H7 (cell line): ENCODE measurements at regions not wholly inside any gene's neighbourhood (a gene's known extent, or its start where the extent isn't known, plus 50 kb on each side); places are given as distances from the start of the nearest gene placed in this dataset.

Experiments
- DNase-seq: peaks from one replicate; pipeline ENCODE4 v3.0.0; 2012
- H3K27me3 ChIP-seq: 2 replicates; pipeline ENCODE4 v1.6.0; 2011; ENCODE audit warnings: mild to moderate bottlenecking, low read length; ENCODE audit not compliant: control insufficient read depth, insufficient read depth
- H3K36me3 ChIP-seq: replicated peaks from 2 replicates; pipeline ENCODE4 v1.5.1; 2011; ENCODE audit warnings: low read length; ENCODE audit not compliant: control insufficient read depth, insufficient read depth
- H3K4me3 ChIP-seq: 2 replicates; pipeline ENCODE4 v1.5.1; 2011; ENCODE audit warnings: low read depth, mild to moderate bottlenecking, control low read depth, low read length, moderate library complexity; ENCODE audit not compliant: insufficient read depth

GRCh38 chr2:160696087-160696452 lies 202.5 kb upstream of the RBMS1 start:
- H3K36me3 ChIP-seq, result no peaks in the 10 kb centered on the region
- no peaks in the 10 kb centered on the region for H3K27me3 ChIP-seq
- H3K4me3 ChIP-seq, result no peak overlapping the region
- DNase-seq, result no peak

GRCh38 chr2:160697817-160698216 lies 204.2 kb upstream of the RBMS1 start:
- Histone ChIP-seq H3K36me3 (no peaks in the 10 kb centered on the region), H3K4me3 (no peak overlapping the region), H3K27me3 (no peaks in the 10 kb centered on the region)
- DNase-seq, result no peak

- DNase-seq, result no peak
- Histone ChIP-seq H3K36me3 (no peaks in the 10 kb centered on the region), H3K4me3 (no peak overlapping the region), H3K27me3 (no peaks in the 10 kb centered on the region)
Observed at GRCh38 chr2:160700021-160700814, 206.6 kb upstream of the RBMS1 start.

GRCh38 chr2:160701822-160702221 lies 208.2 kb upstream of the RBMS1 start:
- Histone ChIP-seq H3K36me3 (no peaks in the 10 kb centered on the region), H3K4me3 (no peak overlapping the region), H3K27me3 (no peaks in the 10 kb centered on the region)
- DNase-seq, result no peak

- no peaks in the 10 kb centered on the region for H3K36me3 ChIP-seq
- no peaks in the 10 kb centered on the region for H3K27me3 ChIP-seq
- no peak for DNase-seq
- H3K4me3 ChIP-seq, result no peak overlapping the region
Observed at GRCh38 chr2:160702754-160703153, 209.1 kb upstream of the RBMS1 start.

- Histone ChIP-seq H3K4me3 (no peak overlapping the region), H3K27me3 (no peaks in the 10 kb centered on the region), H3K36me3 (no peaks in the 10 kb centered on the region)
- DNase-seq, result no peak
Observed at GRCh38 chr2:160703648-160704585, 210.3 kb upstream of the RBMS1 start.

- Histone ChIP-seq H3K4me3 (no peak overlapping the region), H3K27me3 (no peaks in the 10 kb centered on the region), H3K36me3 (no peaks in the 10 kb centered on the region)
- no peak for DNase-seq
Observed at GRCh38 chr2:160715428-160715827, 221.8 kb upstream of the RBMS1 start.

- Histone ChIP-seq H3K27me3 (no peaks in the 10 kb centered on the region), H3K4me3 (no peak overlapping the region), H3K36me3 (no peaks in the 10 kb centered on the region)
- no peak for DNase-seq
Observed at GRCh38 chr2:160719116-160719515, 225.5 kb upstream of the RBMS1 start.

- no peak for DNase-seq
- no peaks in the 10 kb centered on the region for H3K27me3 ChIP-seq
- H3K4me3 ChIP-seq, result no peak overlapping the region
- H3K36me3 ChIP-seq, result no peaks in the 10 kb centered on the region
Observed at GRCh38 chr2:160720098-160720497, 226.5 kb upstream of the RBMS1 start.

- Histone ChIP-seq H3K4me3 (no peak overlapping the region), H3K36me3 (no peaks in the 10 kb centered on the region), H3K27me3 (no peaks in the 10 kb centered on the region)
- no peak for DNase-seq
Observed at GRCh38 chr2:160721089-160722040, 227.8 kb upstream of the RBMS1 start.

- H3K36me3 ChIP-seq, result no peaks in the 10 kb centered on the region
- no peaks in the 10 kb centered on the region for H3K27me3 ChIP-seq
- no peak for DNase-seq
- H3K4me3 ChIP-seq, result no peak overlapping the region
Observed at GRCh38 chr2:160726046-160726445, 232.4 kb upstream of the RBMS1 start.

GRCh38 chr2:160730296-160730995 lies 236.8 kb upstream of the RBMS1 start:
- Histone ChIP-seq H3K27me3 (no peaks in the 10 kb centered on the region), H3K36me3 (no peaks in the 10 kb centered on the region), H3K4me3 (no peak overlapping the region)
- DNase-seq, result no peak

GRCh38 chr2:160731415-160731814 lies 237.8 kb upstream of the RBMS1 start:
- no peak for DNase-seq
- Histone ChIP-seq H3K27me3 (no peaks in the 10 kb centered on the region), H3K4me3 (no peak overlapping the region), H3K36me3 (no peaks in the 10 kb centered on the region)

GRCh38 chr2:160731856-160732255 lies 238.2 kb upstream of the RBMS1 start:
- H3K36me3 ChIP-seq, result no peaks in the 10 kb centered on the region
- DNase-seq, result peak; percentile 7
- H3K4me3 ChIP-seq, result no peak overlapping the region

More at GRCh38 chr2:160731856-160732255, 238.2 kb upstream of the RBMS1 start:
- no peaks in the 10 kb centered on the region for H3K27me3 ChIP-seq
